Mammary epithelial cell (primary cell): ENCODE measurements at regions not wholly inside any gene's neighbourhood (a gene's known extent, or its start where the extent isn't known, plus 50 kb on each side); places are given as distances from the start of the nearest gene placed in this dataset.

Experiments used
- CTCF ChIP-seq, 2 donors: IDR thresholded peaks in 1 of 2; conservative IDR thresholded peaks in 1 of 2; 2 replicates each; pipeline ENCODE4 v1.5.1; 2011 to 2012; ENCODE audit warnings: inconsistent platforms in 2 of 2, low read length in 2 of 2, mild to moderate bottlenecking in 2 of 2, control low read depth in 1 of 2, low read depth in 1 of 2; ENCODE audit not compliant: insufficient read depth in 1 of 2; ENCODE audit errors: extremely low read depth in 1 of 2
- EZH2 ChIP-seq: IDR thresholded peaks from 2 replicates; pipeline ENCODE4 v1.6.1; 2012; ENCODE audit warnings: low read length, inconsistent platforms, borderline replicate concordance

- TF ChIP-seq CTCF (conservative IDR thresholded peaks at IDR 0.05 in 1 of 2, IDR thresholded peaks at IDR 0.05 in 1 of 2; ENCODE audit: extremely low read depth in 1 of 2, insufficient read depth in 1 of 2, low read depth in 1 of 2, low read length in 2 of 2) (no peak), EZH2 (no peak)
Measured at GRCh38 chr17:36861531-36861930, 75.7 kb upstream of the LHX1 start.
